Panc1 (cell line): ENCODE measurements at regions not wholly inside any gene's neighbourhood (a gene's known extent, or its start where the extent isn't known, plus 50 kb on each side); places are given as distances from the start of the nearest gene placed in this dataset.

Source experiments
- CTCF ChIP-seq: fragments of 450-650 bp; IDR thresholded peaks from 2 replicates; pipeline ENCODE4 v1.5.1; 2017; ENCODE audit warnings: mild to moderate bottlenecking
- POLR2AphosphoS5 ChIP-seq: IDR thresholded peaks from 2 replicates; pipeline ENCODE4 v1.6.1; 2012; ENCODE audit warnings: mild to moderate bottlenecking, low read depth, low read length, moderate library complexity
- REST ChIP-seq, 2 experiments: IDR thresholded peaks; 2 replicates each; pipeline ENCODE4 v1.6.1; 2011 to 2012; ENCODE audit warnings: low read depth in 2 of 2, control low read depth in 1 of 2, low read length in 1 of 2, mild to moderate bottlenecking in 1 of 2, moderate library complexity in 1 of 2; ENCODE audit not compliant: insufficient read depth in 1 of 2
- SIN3A ChIP-seq: IDR thresholded peaks from 2 replicates; pipeline ENCODE4 v1.6.1; 2012; ENCODE audit warnings: low read depth, mild to moderate bottlenecking, low read length, moderate library complexity, borderline replicate concordance; ENCODE audit not compliant: insufficient read depth

GRCh38 chr17:59512844-59513385 lies 52.5 kb upstream of the DHX40 start:
- TF ChIP-seq CTCF (no peak), POLR2AphosphoS5 (no peak), SIN3A (no peak), REST (IDR thresholded peaks at IDR 0.05; ENCODE audit: insufficient read depth in 1 of 2, low read depth in 2 of 2, low read length in 1 of 2) (no peak)
